Lung (tissue), 11 donors: ENCODE measurements at regions not wholly inside any gene's neighbourhood (a gene's known extent, or its start where the extent isn't known, plus 50 kb on each side); places are given as distances from the start of the nearest gene placed in this dataset.
"Not testable (repeated sequence)": the region's sequence is repeated elsewhere in the genome, so short reads cannot be mapped to it uniquely, and the experiment has no call there.

Source experiments
- ATAC-seq: fragments of 200-7000 bp; cut with Tn5 transposase; one replicate; pipeline ENCODE4 v1.9.1; 2020; ENCODE audit warnings: moderate number of reproducible peaks; ENCODE audit not compliant: insufficient read depth, low FRiP score
- DNase-seq, 3 donors: peaks; one replicate each; pipeline ENCODE4 v3.0.0-alpha.2; 2013 to 2017
- H3K27ac ChIP-seq, 2 donors: one replicate each; pipeline ENCODE4 v1.5.1; 2013; ENCODE audit warnings: mild to moderate bottlenecking in 2 of 2, moderate library complexity in 2 of 2, control low read depth in 1 of 2, inconsistent platforms in 1 of 2, low read depth in 1 of 2, low read length in 1 of 2
- H3K27me3 ChIP-seq, 3 donors: one replicate each; pipeline ENCODE4 v1.5.1; 2013; ENCODE audit warnings: low read length in 2 of 3; ENCODE audit not compliant: control insufficient read depth in 3 of 3, insufficient read depth in 3 of 3
- H3K36me3 ChIP-seq, 4 donors: one replicate each; pipeline ENCODE4 v1.5.1; 2013; ENCODE audit warnings: low read length in 4 of 4, mild to moderate bottlenecking in 1 of 4, moderate library complexity in 1 of 4; ENCODE audit not compliant: control insufficient read depth in 4 of 4, insufficient read depth in 4 of 4
- H3K4me1 ChIP-seq, 5 donors: one replicate each; pipeline ENCODE4 v1.5.1; 2013; ENCODE audit warnings: low read length in 5 of 5, mild to moderate bottlenecking in 2 of 5, moderate library complexity in 1 of 5; ENCODE audit not compliant: control insufficient read depth in 5 of 5, insufficient read depth in 5 of 5
- H3K4me3 ChIP-seq: one replicate; pipeline ENCODE4 v1.5.1; 2013; ENCODE audit warnings: mild to moderate bottlenecking, control low read depth, moderate library complexity
- H3K9ac ChIP-seq, 2 donors: one replicate each; pipeline ENCODE4 v1.5.1; 2013; ENCODE audit warnings: low read length in 2 of 2, control low read depth in 1 of 2; ENCODE audit not compliant: insufficient read depth in 1 of 2
- H3K9me3 ChIP-seq, 4 donors: one replicate each; pipeline ENCODE4 v1.5.1; 2013; ENCODE audit warnings: low read length in 3 of 4, mild to moderate bottlenecking in 1 of 4, moderate library complexity in 1 of 4; ENCODE audit not compliant: control insufficient read depth in 4 of 4, insufficient read depth in 3 of 4
- CTCF ChIP-seq: IDR thresholded peaks from 2 replicates; pipeline ENCODE4 v1.5.1; 2012; ENCODE audit warnings: mild to moderate bottlenecking; ENCODE audit errors: control extremely low read depth, extremely low read depth
- WGBS, 2 donors: extraction: QIAGEN DNeasy Blood & Tissue Kit; methylation state at CpG; one replicate each; pipeline ENCODE4 v1.1.7; 2013; 5-methylcytosine and 5-hydroxymethylcytosine counted together
- donor health status: control.
- donor health status: control.
- donor health status: Bipolar disorder and iron deficiency.
- donor health status: healthy.
- donor health status: DM: yes; HTN: yes; CAD: no.

DNA sequence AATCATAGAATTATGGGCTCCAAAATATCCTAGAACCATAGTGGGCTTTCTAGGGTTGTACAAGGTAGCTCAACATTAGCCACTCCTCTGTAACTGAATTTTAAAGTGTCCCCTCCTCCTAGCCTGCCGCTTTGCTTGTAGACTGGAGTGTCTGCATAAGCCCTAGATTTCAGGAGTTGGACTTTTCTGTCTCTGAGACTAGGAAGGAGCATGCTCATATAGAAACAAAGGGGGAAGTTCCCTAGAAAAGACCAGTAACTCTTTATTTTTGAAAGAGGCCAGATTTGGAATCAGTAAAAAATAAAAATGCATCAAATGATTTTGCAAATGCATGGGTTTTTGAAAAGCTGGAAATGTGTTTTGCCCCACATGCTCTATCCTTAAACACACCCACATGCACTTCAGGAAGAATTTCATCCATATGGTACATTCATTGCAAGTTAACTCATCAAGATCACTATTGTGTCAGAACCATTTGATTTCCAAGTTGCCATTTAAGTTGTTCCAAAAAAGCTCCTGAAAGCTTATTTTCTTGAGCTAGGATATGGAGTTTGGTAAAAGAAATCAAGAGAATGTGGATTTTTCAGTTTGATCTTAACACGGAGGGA, 121.0 kb upstream of the NR3C1 start:
- ATAC-seq = no peak
- no peaks in the 10 kb centered on the region for H3K4me1 ChIP-seq
- H3K36me3 ChIP-seq = no peaks in the 10 kb centered on the region
- H3K4me3 ChIP-seq = no peak overlapping the region
- no peaks in the 10 kb centered on the region for H3K9me3 ChIP-seq
- H3K27ac ChIP-seq = no peak overlapping the region
- H3K27me3 ChIP-seq = no peaks in the 10 kb centered on the region
- 86 to 88% methylated on average over 2 of the region's 2 CpGs for WGBS, 2 donors
- DNase-seq = no peak
- H3K9ac ChIP-seq = no peak overlapping the region
- no peak for TF ChIP-seq CTCF

GRCh38 chr5:143521846-143522400, 118.4 kb upstream of the NR3C1 start:
- no peak for TF ChIP-seq CTCF
- ATAC-seq (no peak), DNase-seq (no peak)
- Histone ChIP-seq H3K36me3 (no peaks in the 10 kb centered on the region), H3K4me1 (no peaks in the 10 kb centered on the region), H3K27ac (no peak overlapping the region), H3K9ac (no peak overlapping the region), H3K4me3 (no peak overlapping the region), H3K9me3 (no peaks in the 10 kb centered on the region), H3K27me3 (no peaks in the 10 kb centered on the region)
- WGBS, 2 donors = 94 to 98% methylated on average over 4 of the region's 4 CpGs

DNA sequence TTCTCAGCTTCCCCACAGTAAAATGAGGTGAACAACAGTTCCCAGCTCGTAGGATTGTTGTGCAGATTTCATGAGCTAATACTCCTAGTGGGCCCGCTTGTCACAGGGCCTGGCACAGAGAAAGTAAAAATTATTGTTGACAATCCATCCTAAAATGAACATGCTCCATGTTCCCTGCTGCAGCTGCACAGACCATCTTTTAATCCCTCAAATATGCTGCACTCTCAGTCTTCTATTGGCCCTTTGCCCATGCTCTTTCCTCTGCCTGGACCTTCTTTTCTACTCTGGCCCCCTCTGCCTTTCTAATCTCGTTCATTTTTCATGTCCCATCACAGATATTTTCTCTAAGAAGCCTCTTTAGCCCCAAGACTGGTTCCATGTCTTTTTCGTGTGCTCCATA, 117.7 kb upstream of the NR3C1 start:
- Histone ChIP-seq H3K4me3 (no peak overlapping the region), H3K36me3 (no peaks in the 10 kb centered on the region), H3K27me3 (no peaks in the 10 kb centered on the region), H3K27ac (no peak overlapping the region), H3K9me3 (no peaks in the 10 kb centered on the region), H3K4me1 (no peaks in the 10 kb centered on the region), H3K9ac (no peak overlapping the region)
- DNase-seq = no peak
- 81 to 84% methylated on average over 4 of the region's 4 CpGs for WGBS, 2 donors
- no peak for ATAC-seq
- no peak for TF ChIP-seq CTCF

DNA sequence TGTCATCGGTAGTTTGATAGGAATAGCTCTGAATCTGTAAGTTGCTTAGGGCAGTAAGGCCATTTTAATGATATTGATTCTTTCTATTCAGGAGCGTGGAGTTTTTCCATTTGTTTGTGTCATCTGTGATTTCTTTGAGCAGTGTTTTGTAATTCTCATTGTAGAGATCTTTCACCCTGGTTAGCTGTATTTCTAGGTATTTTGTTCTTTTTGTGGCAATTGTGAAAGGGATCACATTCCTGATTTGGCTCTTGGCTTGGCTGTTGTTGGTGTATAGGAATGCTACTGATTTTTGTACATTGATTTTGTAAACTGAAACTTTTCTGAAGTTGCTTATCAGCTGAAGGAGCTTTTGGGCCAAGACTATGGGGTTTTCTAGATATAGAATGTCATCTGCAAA, 115.7 kb upstream of the NR3C1 start:
- H3K27me3 ChIP-seq, H3K9me3 ChIP-seq, H3K4me1 ChIP-seq, H3K36me3 ChIP-seq, H3K9ac ChIP-seq, H3K27ac ChIP-seq, ATAC-seq, DNase-seq, H3K4me3 ChIP-seq: not testable (repeated sequence)
- WGBS, 2 donors = 97 to 100% methylated on average over 2 of the region's 2 CpGs

GRCh38 chr5:143517824-143518223, 114.3 kb upstream of the NR3C1 start:
- H3K27ac ChIP-seq, ATAC-seq, H3K4me1 ChIP-seq, H3K9ac ChIP-seq, H3K27me3 ChIP-seq, H3K4me3 ChIP-seq, DNase-seq, H3K9me3 ChIP-seq, H3K36me3 ChIP-seq: not testable (repeated sequence)
